ENCODE measurements at regions not wholly inside any gene's neighbourhood (a gene's known extent, or its start where the extent isn't known, plus 50 kb on each side); places are given as distances from the start of the nearest gene placed in this dataset.

DNA sequence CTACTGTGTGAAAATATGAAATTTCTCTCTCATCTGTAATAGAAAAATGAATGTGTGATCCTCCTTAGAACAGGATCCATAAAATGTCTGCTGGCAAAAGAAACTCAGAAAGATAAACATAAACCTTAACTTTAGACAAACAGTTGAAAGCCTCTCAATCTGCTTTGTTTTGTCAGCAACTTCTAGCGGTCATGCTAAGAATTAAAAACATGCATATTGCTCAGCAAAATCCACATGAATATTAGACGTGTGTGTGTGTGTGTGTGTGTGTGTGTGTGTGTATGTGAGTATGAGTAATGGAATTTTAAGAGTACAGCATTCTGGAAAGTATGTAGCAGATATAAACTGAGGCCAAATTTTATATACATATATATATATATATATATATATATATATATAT is 1779.2 kb upstream of the MIR17HG start (continued):
- TF ChIP-seq, protein P1, sequence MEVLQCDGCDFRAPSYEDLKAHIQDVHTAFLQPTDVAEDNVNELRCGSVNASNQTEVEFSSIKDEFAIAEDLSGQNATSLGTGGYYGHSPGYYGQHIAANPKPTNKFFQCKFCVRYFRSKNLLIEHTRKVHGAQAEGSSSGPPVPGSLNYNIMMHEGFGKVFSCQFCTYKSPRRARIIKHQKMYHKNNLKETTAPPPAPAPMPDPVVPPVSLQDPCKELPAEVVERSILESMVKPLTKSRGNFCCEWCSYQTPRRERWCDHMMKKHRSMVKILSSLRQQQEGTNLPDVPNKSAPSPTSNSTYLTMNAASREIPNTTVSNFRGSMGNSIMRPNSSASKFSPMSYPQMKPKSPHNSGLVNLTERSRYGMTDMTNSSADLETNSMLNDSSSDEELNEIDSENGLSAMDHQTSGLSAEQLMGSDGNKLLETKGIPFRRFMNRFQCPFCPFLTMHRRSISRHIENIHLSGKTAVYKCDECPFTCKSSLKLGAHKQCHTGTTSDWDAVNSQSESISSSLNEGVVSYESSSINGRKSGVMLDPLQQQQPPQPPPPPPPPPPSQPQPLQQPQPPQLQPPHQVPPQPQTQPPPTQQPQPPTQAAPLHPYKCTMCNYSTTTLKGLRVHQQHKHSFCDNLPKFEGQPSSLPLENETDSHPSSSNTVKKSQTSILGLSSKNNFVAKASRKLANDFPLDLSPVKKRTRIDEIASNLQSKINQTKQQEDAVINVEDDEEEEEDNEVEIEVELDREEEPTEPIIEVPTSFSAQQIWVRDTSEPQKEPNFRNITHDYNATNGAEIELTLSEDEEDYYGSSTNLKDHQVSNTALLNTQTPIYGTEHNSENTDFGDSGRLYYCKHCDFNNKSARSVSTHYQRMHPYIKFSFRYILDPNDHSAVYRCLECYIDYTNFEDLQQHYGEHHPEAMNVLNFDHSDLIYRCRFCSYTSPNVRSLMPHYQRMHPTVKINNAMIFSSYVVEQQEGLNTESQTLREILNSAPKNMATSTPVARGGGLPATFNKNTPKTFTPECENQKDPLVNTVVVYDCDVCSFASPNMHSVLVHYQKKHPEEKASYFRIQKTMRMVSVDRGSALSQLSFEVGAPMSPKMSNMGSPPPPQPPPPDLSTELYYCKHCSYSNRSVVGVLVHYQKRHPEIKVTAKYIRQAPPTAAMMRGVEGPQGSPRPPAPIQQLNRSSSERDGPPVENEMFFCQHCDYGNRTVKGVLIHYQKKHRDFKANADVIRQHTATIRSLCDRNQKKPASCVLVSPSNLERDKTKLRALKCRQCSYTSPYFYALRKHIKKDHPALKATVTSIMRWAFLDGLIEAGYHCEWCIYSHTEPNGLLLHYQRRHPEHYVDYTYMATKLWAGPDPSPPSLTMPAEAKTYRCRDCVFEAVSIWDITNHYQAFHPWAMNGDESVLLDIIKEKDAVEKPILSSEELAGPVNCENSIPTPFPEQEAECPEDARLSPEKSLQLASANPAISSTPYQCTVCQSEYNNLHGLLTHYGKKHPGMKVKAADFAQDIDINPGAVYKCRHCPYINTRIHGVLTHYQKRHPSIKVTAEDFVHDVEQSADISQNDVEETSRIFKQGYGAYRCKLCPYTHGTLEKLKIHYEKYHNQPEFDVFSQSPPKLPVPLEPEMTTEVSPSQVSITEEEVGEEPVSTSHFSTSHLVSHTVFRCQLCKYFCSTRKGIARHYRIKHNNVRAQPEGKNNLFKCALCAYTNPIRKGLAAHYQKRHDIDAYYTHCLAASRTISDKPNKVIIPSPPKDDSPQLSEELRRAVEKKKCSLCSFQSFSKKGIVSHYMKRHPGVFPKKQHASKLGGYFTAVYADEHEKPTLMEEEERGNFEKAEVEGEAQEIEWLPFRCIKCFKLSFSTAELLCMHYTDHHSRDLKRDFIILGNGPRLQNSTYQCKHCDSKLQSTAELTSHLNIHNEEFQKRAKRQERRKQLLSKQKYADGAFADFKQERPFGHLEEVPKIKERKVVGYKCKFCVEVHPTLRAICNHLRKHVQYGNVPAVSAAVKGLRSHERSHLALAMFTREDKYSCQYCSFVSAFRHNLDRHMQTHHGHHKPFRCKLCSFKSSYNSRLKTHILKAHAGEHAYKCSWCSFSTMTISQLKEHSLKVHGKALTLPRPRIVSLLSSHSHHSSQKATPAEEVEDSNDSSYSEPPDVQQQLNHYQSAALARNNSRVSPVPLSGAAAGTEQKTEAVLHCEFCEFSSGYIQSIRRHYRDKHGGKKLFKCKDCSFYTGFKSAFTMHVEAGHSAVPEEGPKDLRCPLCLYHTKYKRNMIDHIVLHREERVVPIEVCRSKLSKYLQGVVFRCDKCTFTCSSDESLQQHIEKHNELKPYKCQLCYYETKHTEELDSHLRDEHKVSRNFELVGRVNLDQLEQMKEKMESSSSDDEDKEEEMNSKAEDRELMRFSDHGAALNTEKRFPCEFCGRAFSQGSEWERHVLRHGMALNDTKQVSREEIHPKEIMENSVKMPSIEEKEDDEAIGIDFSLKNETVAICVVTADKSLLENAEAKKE (CRISPR knock-in tag; IDR thresholded peaks at IDR 0.05) = no peak
- no peak for TF ChIP-seq EZH2phosphoT487 (IDR thresholded peaks at IDR 0.05; ENCODE audit: unreplicated experiment)
- TF ChIP-seq EZH2 (IDR thresholded peaks at IDR 0.05; ENCODE audit: low read depth, unreplicated experiment) = no peak
- no peak for TF ChIP-seq ZNF331 (CRISPR knock-in tag; IDR thresholded peaks at IDR 0.05; ENCODE audit: low read depth)
- TF ChIP-seq ZNF114 (CRISPR knock-in tag; IDR thresholded peaks at IDR 0.05) = no peak
- TF ChIP-seq, protein P2, sequence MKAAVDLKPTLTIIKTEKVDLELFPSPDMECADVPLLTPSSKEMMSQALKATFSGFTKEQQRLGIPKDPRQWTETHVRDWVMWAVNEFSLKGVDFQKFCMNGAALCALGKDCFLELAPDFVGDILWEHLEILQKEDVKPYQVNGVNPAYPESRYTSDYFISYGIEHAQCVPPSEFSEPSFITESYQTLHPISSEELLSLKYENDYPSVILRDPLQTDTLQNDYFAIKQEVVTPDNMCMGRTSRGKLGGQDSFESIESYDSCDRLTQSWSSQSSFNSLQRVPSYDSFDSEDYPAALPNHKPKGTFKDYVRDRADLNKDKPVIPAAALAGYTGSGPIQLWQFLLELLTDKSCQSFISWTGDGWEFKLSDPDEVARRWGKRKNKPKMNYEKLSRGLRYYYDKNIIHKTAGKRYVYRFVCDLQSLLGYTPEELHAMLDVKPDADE (IDR thresholded peaks at IDR 0.05) = no peak
- no peak for TF ChIP-seq POLR2AphosphoS5 (IDR thresholded peaks at IDR 0.05; ENCODE audit: low read depth)

DNA sequence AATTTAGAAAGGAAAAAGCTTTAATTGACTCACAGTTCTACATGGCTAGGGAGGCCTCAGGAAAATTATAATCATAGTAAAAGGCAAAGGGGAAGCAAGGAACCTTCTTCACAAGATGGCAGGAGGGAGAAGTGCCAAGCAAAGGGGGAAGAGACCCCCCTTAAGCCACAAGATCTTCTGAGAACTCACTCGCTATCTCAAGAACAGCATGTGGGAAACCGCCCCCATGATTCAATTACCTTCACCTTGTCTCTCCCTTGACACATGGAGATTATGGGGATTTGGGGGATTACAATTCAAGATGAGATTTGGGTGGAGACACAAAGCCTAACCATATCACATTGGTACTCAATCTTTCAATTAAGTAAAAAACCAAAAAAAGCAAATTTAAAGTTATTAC is 1778.7 kb upstream of the MIR17HG start:
- Histone ChIP-seq H2AFZ (no peak overlapping the region), H3K9me2 (ENCODE audit: insufficient read depth) (no peaks in the 10 kb centered on the region), H3K4me2 (no peak overlapping the region), H3K4me1 (ENCODE audit: insufficient read depth) (no peaks in the 10 kb centered on the region), H3K79me2 (replicated peaks; ENCODE audit: insufficient read depth) (no peaks in the 10 kb centered on the region), H3K27ac (ENCODE audit: low read depth) (no peak overlapping the region), H3K4me3 (no peak overlapping the region), H3K27me3 (ENCODE audit: insufficient read depth) (no peaks in the 10 kb centered on the region), H3K36me3 (ENCODE audit: insufficient read depth) (no peaks in the 10 kb centered on the region; the same call in 1 of the 2 replicates), H3F3A (replicated peaks; ENCODE audit: low read depth) (no peaks in the 10 kb centered on the region), H4K20me1 (replicated peaks; ENCODE audit: insufficient read depth) (no peaks in the 10 kb centered on the region)
- Mint-ChIP-seq H3K4me1 (no peaks in the 10 kb centered on the region), H3K36me3 (ENCODE audit: low read depth) (peaks cover 31% of the 10 kb centered on the region), H3K4me3 (no peak overlapping the region), H3K9me3 (peaks cover 34% of the 10 kb centered on the region), H3K27me3 (ENCODE audit: insufficient read depth, low read depth, poor library complexity) (no peaks in the 10 kb centered on the region), H3K27ac (no peak overlapping the region)
- DNase-seq (ENCODE audit: low spot score) = no peak
- ATAC-seq = no peak
- TF ChIP-seq ZNF114 (CRISPR knock-in tag; IDR thresholded peaks at IDR 0.05) (no peak), ZNF331 (CRISPR knock-in tag; IDR thresholded peaks at IDR 0.05; ENCODE audit: low read depth) (no peak), JUNB (IDR thresholded peaks at IDR 0.05; ENCODE audit: unreplicated experiment) (no peak), EZH2 (IDR thresholded peaks at IDR 0.05; ENCODE audit: low read depth, unreplicated experiment) (no peak)
- TF ChIP-seq, protein P2 (IDR thresholded peaks at IDR 0.05) = no peak
- TF ChIP-seq, protein P3, sequence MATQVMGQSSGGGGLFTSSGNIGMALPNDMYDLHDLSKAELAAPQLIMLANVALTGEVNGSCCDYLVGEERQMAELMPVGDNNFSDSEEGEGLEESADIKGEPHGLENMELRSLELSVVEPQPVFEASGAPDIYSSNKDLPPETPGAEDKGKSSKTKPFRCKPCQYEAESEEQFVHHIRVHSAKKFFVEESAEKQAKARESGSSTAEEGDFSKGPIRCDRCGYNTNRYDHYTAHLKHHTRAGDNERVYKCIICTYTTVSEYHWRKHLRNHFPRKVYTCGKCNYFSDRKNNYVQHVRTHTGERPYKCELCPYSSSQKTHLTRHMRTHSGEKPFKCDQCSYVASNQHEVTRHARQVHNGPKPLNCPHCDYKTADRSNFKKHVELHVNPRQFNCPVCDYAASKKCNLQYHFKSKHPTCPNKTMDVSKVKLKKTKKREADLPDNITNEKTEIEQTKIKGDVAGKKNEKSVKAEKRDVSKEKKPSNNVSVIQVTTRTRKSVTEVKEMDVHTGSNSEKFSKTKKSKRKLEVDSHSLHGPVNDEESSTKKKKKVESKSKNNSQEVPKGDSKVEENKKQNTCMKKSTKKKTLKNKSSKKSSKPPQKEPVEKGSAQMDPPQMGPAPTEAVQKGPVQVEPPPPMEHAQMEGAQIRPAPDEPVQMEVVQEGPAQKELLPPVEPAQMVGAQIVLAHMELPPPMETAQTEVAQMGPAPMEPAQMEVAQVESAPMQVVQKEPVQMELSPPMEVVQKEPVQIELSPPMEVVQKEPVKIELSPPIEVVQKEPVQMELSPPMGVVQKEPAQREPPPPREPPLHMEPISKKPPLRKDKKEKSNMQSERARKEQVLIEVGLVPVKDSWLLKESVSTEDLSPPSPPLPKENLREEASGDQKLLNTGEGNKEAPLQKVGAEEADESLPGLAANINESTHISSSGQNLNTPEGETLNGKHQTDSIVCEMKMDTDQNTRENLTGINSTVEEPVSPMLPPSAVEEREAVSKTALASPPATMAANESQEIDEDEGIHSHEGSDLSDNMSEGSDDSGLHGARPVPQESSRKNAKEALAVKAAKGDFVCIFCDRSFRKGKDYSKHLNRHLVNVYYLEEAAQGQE (IDR thresholded peaks at IDR 0.05; ENCODE audit: unreplicated experiment) = no peak

Data from GM23338 (cell line).